ENCODE measurements at regions not wholly inside any gene's neighbourhood (a gene's known extent, or its start where the extent isn't known, plus 50 kb on each side); places are given as distances from the start of the nearest gene placed in this dataset.

GRCh38 chr6:51314965-51315364 is 496.3 kb downstream of the TFAP2B start:
- TF ChIP-seq POLR2A (IDR thresholded peaks at IDR 0.05; ENCODE audit: low read length): no peak
- no peak for TF ChIP-seq GATA1 (IDR thresholded peaks at IDR 0.05; ENCODE audit: low read depth, low read length)

Measured in erythroblast (primary cell).